Activated T-helper 1 cell treated with Interleukin-2 at 50 U/mL for 16 hours (primary cell): ENCODE measurements at regions not wholly inside any gene's neighbourhood (a gene's known extent, or its start where the extent isn't known, plus 50 kb on each side); places are given as distances from the start of the nearest gene placed in this dataset.
"Not testable (repeated sequence)": the region's sequence is repeated elsewhere in the genome, so short reads cannot be mapped to it uniquely, and the experiment has no call there.

Experiments
- DNase-seq: peaks from one replicate; pipeline ENCODE4 v3.0.0-alpha.2; 2020; ENCODE audit warnings: low read depth

DNA sequence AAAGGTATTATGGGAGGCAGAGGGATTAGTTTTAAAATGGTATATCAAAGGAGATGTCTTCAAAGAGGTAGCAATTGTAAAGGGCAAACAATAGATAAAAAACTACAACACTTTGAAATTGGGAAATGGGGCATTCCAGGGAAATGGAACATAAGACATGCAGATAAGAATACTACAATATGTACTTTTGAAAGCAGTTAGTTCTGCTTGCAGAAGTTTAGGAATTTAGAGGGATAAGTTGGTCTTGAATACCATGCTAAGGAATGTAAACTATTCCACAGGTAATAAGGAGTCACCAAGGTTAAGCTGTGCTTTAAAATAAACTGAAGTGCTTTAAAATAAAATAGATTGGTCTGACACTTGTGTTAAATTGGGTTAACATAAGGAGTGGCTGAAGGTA, 571.7 kb upstream of the ACVR2A start:
- no peak for DNase-seq

- DNase-seq = not testable (repeated sequence)
Measured at GRCh38 chr2:147269581-147269980, 575.2 kb upstream of the ACVR2A start.

- no peak for DNase-seq
Measured at GRCh38 chr2:147260241-147260640, 584.6 kb upstream of the ACVR2A start.

DNA sequence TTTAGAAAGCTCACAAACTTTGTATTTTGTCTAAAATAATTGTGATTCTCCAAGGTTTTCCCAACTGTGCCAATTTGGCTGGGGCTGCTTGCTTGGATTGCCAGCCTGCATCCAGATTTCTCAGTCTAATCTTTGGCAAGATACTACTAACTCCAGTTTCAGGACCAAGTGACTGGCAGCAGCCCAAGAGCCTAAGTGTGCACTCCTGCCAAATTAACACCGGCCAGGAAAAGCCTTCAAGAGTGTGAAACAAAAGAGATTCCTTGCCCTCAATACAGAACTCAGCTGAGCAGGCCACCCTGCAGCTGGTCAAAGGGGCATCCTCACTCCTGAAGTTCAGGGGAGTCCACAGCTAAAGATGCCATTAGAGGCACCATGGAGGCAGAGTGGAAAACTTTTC, 589.0 kb upstream of the ACVR2A start:
- DNase-seq = no peak

DNA sequence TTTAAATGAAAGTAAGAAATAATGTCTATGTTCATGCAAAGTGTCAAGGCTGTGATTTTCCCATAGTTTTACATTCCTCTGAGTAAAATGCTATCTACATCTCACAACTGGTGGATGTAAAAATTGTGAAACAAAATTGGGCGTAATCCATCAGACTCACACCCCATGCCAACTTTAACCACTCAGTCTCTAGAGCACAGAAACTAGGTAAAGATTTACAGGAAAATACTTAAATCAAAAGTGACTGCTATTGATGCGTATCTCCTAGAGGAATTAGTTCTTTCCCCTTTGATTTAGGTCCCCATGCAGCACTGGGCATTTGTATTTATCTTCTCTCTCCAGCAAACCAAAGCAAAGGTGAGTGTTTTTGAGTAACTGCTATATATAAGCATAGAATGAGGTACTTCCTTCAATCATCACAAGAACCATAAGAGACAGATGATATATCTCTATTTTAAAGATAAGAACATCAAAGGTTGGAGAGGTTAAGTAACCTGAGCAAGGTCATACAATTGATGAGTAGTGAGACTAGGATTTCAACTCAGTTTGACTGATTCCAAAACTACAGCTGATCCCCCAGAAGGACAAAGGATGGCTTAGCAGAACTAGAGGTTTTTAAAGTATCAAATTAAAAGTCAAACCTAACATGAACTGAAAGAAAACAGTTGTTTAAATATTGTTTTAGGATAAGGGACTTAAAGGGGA, 594.0 kb upstream of the ACVR2A start:
- no peak for DNase-seq

GRCh38 chr2:147247749-147248148, 597.1 kb upstream of the ACVR2A start:
- DNase-seq = no peak

GRCh38 chr2:147242445-147242844, 602.4 kb upstream of the ACVR2A start:
- DNase-seq = no peak

- DNase-seq = no peak
Measured at GRCh38 chr2:147236601-147237000, 608.2 kb upstream of the ACVR2A start.

DNA sequence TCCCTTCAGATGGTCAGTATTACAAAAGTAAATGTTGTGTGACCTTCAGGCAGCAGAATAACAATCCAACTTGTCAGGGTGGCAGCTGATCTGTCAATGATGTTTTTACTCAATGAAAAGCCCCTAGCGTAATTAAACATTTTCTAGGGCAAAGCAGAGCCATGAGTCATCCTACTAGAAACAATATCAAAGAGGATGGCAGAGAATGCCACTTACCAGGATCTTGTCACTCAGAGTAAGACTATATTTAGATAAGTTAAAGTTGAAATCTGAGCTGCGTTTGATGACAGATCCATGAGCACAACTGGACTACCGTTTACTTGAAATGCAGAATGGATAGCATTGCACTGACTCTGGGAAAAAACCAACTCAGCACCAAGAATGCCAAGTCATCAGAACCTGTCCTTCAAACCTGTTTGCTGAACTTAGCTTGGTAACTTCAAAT, 612.6 kb upstream of the ACVR2A start:
- no peak for DNase-seq

DNA sequence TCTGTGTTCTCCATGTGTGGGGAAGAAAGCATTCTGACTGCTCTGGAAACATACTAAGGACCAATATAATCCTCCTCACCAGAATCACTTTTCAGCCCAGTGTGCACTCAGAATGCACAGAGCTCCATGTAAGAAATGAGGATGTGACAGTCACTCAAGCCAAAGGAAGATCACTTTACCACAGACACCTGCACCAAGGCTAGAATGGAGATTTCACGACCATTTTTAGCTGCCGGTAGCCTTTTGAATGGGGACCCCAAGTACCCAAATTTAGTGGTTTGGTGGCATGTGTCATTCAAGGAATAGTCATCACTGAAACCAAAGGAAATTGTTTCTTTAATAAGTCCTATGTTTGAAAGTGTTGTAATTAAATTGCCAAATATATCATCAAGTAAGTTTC, 613.2 kb upstream of the ACVR2A start:
- DNase-seq = no peak

- no peak for DNase-seq
Measured at GRCh38 chr2:147231081-147231480, 613.7 kb upstream of the ACVR2A start.

GRCh38 chr2:147227313-147227712, 617.5 kb upstream of the ACVR2A start:
- DNase-seq = no peak

- DNase-seq = no peak
Measured at GRCh38 chr2:147224070-147224469, 620.8 kb upstream of the ACVR2A start.

- DNase-seq = no peak
Measured at GRCh38 chr2:147223553-147224060, 621.2 kb upstream of the ACVR2A start.

- DNase-seq = no peak
Measured at GRCh38 chr2:147223119-147223518, 621.7 kb upstream of the ACVR2A start.

DNA sequence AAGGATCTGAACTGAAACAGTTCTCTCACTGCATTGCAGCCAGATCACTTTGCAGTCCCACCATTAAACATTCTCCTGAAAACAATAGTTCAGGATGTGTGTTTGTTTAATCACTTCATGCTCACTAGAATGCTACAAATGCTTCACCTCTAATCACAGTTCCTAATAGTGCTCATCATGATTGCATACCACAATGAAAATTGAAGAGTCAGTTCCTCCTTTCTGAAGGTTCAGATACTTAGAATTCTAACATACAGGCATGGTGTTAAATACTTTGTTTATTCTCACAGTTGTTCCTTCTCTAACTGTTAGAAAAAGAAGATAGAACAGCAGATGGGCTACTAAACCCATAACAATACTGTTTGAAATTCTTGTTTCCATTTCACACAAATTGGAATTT, 622.3 kb upstream of the ACVR2A start:
- DNase-seq = no peak

DNA sequence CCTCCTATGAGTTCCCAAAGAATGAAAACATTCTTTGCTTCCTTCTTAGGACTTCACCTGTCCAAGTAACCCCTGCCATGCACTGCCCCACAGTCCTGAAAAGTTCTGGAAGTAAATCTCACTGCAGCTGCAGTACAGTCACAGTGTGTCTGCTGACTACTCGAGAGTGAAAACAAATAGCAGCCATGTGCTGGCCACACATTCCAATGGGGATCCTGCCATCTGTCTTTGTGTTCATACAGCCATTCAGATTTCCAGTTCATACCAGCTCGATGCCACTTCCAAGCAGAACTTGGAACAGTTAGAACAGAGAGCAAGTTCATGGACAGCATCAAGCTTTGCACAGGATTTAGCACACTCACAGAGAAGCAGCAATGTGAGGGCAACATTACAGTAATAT, 629.9 kb upstream of the ACVR2A start:
- DNase-seq = no peak

GRCh38 chr2:147211484-147211883, 633.3 kb upstream of the ACVR2A start:
- DNase-seq = no peak

- DNase-seq = no peak
Measured at GRCh38 chr2:147204102-147204501, 640.7 kb upstream of the ACVR2A start.

- no peak for DNase-seq
Measured at GRCh38 chr2:147198651-147199171, 646.1 kb upstream of the ACVR2A start.

GRCh38 chr2:147197754-147198483, 646.9 kb upstream of the ACVR2A start:
- no peak for DNase-seq

- peak; percentile 22 for DNase-seq
Measured at GRCh38 chr2:147182260-147182659, 662.6 kb upstream of the ACVR2A start.

DNA sequence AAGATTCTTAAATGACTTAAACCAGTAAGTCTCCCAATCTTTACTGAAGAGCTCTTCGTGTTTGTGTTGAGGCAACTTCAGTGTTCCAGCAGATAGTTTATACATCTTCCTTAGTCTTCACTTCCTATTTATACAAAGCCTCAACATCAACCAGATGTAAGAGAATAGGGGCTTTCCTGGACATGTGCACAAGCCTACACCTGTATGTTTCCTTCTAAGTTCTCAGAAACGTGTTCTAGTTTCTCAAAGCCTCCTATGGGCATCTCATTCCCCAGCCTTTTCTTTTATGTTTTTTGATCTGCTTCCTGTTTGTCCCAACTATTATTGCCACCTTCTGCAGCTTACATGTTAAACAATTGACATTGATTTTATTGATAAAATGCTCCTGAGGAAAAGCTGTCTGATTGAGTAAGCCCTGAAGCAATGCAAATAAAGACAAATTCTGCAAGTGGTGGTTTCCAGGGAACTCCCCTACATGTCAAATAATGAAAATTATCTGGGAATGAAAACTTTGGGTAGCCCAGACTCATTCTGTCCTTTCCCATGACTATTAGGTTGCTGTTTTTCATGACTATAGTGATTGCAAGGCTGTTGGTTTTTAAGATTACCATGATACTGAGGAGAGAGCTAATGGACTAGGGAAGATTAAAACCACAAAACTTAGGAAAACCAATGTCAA, 663.3 kb upstream of the ACVR2A start:
- DNase-seq = no peak
